MM.1S (cell line): ENCODE measurements at regions not wholly inside any gene's neighbourhood (a gene's known extent, or its start where the extent isn't known, plus 50 kb on each side); places are given as distances from the start of the nearest gene placed in this dataset.

Experiments used
- DNase-seq: peaks from one replicate; pipeline ENCODE4 v3.0.0-alpha.2; 2015
- H2AFZ ChIP-seq: fragments of 300-600 bp; sonication (generic); 2 replicates; pipeline ENCODE4 v1.6.0; 2016; ENCODE audit warnings: antibody characterized with exemption, low read length
- H3F3A ChIP-seq: fragments of 300-600 bp; sonication (generic); 2 replicates; pipeline ENCODE4 v1.6.1; 2016; ENCODE audit warnings: mild to moderate bottlenecking, antibody characterized with exemption, low read length, moderate library complexity, mixed read lengths; ENCODE audit not compliant: insufficient read depth
- H3K27ac ChIP-seq: fragments of 300-600 bp; sonication (generic); 2 replicates; pipeline ENCODE4 v1.5.1; 2016; ENCODE audit warnings: mild to moderate bottlenecking, low read length
- H3K27me3 ChIP-seq: fragments of 300-600 bp; sonication (generic); replicated peaks from 2 replicates; pipeline ENCODE4 v1.6.0; 2016; ENCODE audit warnings: low read length; ENCODE audit not compliant: insufficient read depth
- H3K36me3 ChIP-seq: fragments of 300-600 bp; sonication (generic); replicated peaks from 2 replicates; pipeline ENCODE4 v1.6.1; 2016; ENCODE audit warnings: mild to moderate bottlenecking, low read length, mixed read lengths; ENCODE audit not compliant: insufficient read depth
- H3K4me1 ChIP-seq: fragments of 300-600 bp; sonication (generic); 2 replicates; pipeline ENCODE4 v1.6.1; 2016; ENCODE audit warnings: low read length, mixed read lengths
- H3K4me2 ChIP-seq: fragments of 300-600 bp; sonication (generic); 2 replicates; pipeline ENCODE4 v1.6.0; 2016; ENCODE audit warnings: low read depth, low read length
- H3K4me3 ChIP-seq: fragments of 300-600 bp; sonication (generic); 2 replicates; pipeline ENCODE4 v1.5.1; 2016; ENCODE audit warnings: low read length, mixed read lengths
- H3K79me2 ChIP-seq: fragments of 300-600 bp; sonication (generic); 2 replicates; pipeline ENCODE4 v1.6.1; 2016; ENCODE audit warnings: mixed run types, low read length, mixed read lengths
- H3K9ac ChIP-seq: fragments of 300-600 bp; sonication (generic); 2 replicates; pipeline ENCODE4 v1.6.1; 2016; ENCODE audit warnings: low read length, mixed read lengths
- H3K9me2 ChIP-seq: fragments of 300-600 bp; sonication (generic); replicated peaks from 2 replicates; pipeline ENCODE4 v1.6.1; 2016; ENCODE audit warnings: mild to moderate bottlenecking, low read length, mixed read lengths; ENCODE audit not compliant: insufficient read depth
- H3K9me3 ChIP-seq: fragments of 300-600 bp; sonication (generic); replicated peaks from 2 replicates; pipeline ENCODE4 v1.6.1; 2016; ENCODE audit warnings: mild to moderate bottlenecking, low read length, mixed read lengths; ENCODE audit not compliant: insufficient read depth
- H4K20me1 ChIP-seq: fragments of 300-600 bp; sonication (generic); 2 replicates; pipeline ENCODE4 v1.6.1; 2016; ENCODE audit warnings: mild to moderate bottlenecking, low read length, moderate library complexity, mixed read lengths; ENCODE audit not compliant: insufficient read depth
- CTCF ChIP-seq: fragments of 300-600 bp; sonication (generic); IDR thresholded peaks from 2 replicates; pipeline ENCODE4 v1.5.1; 2016; ENCODE audit warnings: antibody characterized with exemption, low read length, mixed read lengths
- EZH2 ChIP-seq: fragments of 300-600 bp; sonication (generic); optimal IDR thresholded peaks from 2 replicates; pipeline ENCODE3; 2017; ENCODE audit warnings: low read depth, mild to moderate bottlenecking, antibody characterized with exemption, low read length, mixed read lengths
- EZH2phosphoT487 ChIP-seq: fragments of 300-600 bp; sonication (generic); IDR thresholded peaks from 2 replicates; pipeline ENCODE4 v1.6.1; 2018; ENCODE audit warnings: antibody characterized with exemption, low read length

GRCh38 chr10:78209970-78210369, 176.3 kb downstream of the RPS24 start:
- Histone ChIP-seq H3K27ac (no peak overlapping the region), H3K9ac (no peak overlapping the region), H3K36me3 (no peaks in the 10 kb centered on the region), H3K9me3 (no peaks in the 10 kb centered on the region), H4K20me1 (no peaks in the 10 kb centered on the region), H3F3A (peaks cover 6% of the 10 kb centered on the region; the same call in 1 of the 2 replicates), H3K4me3 (no peak overlapping the region), H2AFZ (no peak overlapping the region), H3K27me3 (no peaks in the 10 kb centered on the region), H3K4me2 (no peak overlapping the region), H3K79me2 (no peaks in the 10 kb centered on the region), H3K9me2 (no peaks in the 10 kb centered on the region), H3K4me1 (peaks cover 16% of the 10 kb centered on the region)
- DNase-seq, result no peak
- no peak for TF ChIP-seq CTCF
- no peak for TF ChIP-seq EZH2phosphoT487

DNA sequence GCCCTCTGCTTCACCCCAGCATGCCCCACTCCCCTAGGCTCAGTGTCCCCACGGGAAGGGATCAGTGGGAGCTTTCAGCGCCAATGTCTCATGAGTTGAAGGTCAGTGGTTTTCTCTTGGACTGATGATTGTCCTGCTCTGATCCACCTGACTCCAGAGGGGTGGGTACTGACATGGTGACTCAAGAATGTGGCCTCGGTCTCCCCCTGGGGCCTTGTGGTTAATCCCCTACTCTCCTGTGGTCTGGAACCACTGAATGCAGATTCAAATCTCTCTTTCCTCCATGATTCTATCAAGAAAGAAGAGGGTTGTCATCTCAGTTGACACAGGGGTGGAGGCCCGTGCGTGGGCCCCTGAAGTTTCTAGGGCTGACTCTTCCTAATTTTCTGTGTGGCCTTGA, 176.9 kb downstream of the RPS24 start:
- peaks cover 6% of the 10 kb centered on the region; the same call in 1 of the 2 replicates for H3F3A ChIP-seq
- H2AFZ ChIP-seq, result no peak overlapping the region
- no peaks in the 10 kb centered on the region for H3K79me2 ChIP-seq
- H4K20me1 ChIP-seq, result no peaks in the 10 kb centered on the region
- no peak overlapping the region for H3K9ac ChIP-seq
- no peaks in the 10 kb centered on the region for H3K36me3 ChIP-seq
- no peaks in the 10 kb centered on the region for H3K9me3 ChIP-seq
- peaks cover 14% of the 10 kb centered on the region for H3K4me1 ChIP-seq
- no peak overlapping the region for H3K4me2 ChIP-seq
- H3K9me2 ChIP-seq, result no peaks in the 10 kb centered on the region
- DNase-seq, result no peak
- TF ChIP-seq EZH2 (no peak), CTCF (no peak), EZH2phosphoT487 (no peak)
- no peak overlapping the region for H3K4me3 ChIP-seq
- no peak overlapping the region for H3K27ac ChIP-seq
- H3K27me3 ChIP-seq, result no peaks in the 10 kb centered on the region

GRCh38 chr10:78210976-78211375, 177.3 kb downstream of the RPS24 start:
- H3K27ac ChIP-seq, result no peak overlapping the region
- DNase-seq, result no peak
- no peak overlapping the region for H3K9ac ChIP-seq
- H4K20me1 ChIP-seq, result no peaks in the 10 kb centered on the region
- no peaks in the 10 kb centered on the region for H3K27me3 ChIP-seq
- H3K9me3 ChIP-seq, result no peaks in the 10 kb centered on the region
- H3K4me1 ChIP-seq, result peaks cover 10% of the 10 kb centered on the region
- peaks cover 6% of the 10 kb centered on the region; the same call in 1 of the 2 replicates for H3F3A ChIP-seq
- no peaks in the 10 kb centered on the region for H3K9me2 ChIP-seq
- no peaks in the 10 kb centered on the region for H3K79me2 ChIP-seq
- TF ChIP-seq EZH2, result no peak
- no peak for TF ChIP-seq EZH2phosphoT487
- no peak for TF ChIP-seq CTCF
- no peak overlapping the region for H3K4me2 ChIP-seq
- H2AFZ ChIP-seq, result no peak overlapping the region
- no peaks in the 10 kb centered on the region for H3K36me3 ChIP-seq
- no peak overlapping the region for H3K4me3 ChIP-seq
